Inferior parietal cortex (tissue), 1 donor: ENCODE measurements at regions not wholly inside any gene's neighbourhood (a gene's known extent, or its start where the extent isn't known, plus 50 kb on each side); places are given as distances from the start of the nearest gene placed in this dataset.
"Not testable (repeated sequence)": the region's sequence is repeated elsewhere in the genome, so short reads cannot be mapped to it uniquely, and the experiment has no call there.

Experiments used
- DNase-seq: peaks from one replicate; pipeline ENCODE4 v3.0.0-alpha.2; 2016; ENCODE audit errors: extremely low spot score

DNA sequence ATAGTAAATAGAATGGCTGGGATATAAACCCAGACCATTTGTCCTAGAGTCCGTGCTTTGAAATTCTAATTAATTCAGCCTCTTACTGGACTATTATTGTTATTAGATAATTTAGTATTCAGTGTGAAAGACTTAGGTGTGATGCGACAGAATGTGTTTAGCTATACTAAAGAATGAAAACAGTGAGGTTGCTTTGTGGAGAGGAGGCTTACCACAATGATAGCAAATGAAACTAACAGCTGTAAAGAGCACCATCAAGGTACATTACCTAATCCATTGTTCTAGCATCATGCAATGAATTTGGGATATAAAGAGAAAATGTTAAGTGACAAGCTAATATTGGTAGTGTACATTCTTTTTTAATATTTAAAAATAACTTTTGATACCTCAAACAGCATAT, 911.1 kb downstream of the KCNT2 start:
- DNase-seq, result no peak

DNA sequence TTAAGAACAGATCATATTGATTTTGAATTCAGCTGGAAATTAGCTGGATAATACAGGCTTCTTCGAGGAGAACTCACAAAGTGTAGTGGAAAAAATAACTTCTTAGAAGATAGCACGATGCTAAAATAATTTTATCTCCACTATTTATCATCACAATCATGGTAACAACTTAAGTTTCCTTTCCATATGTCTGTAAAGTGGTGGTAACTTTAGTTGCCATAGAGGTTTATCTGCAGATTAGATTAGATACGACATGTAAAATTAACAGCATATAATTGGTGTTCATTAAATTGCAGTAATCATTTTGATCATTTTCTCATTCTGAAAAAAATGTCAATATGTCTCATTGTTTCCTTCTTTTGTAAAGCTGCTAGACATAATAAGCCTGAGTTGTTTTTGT, 921.5 kb downstream of the KCNT2 start:
- DNase-seq, result no peak

DNA sequence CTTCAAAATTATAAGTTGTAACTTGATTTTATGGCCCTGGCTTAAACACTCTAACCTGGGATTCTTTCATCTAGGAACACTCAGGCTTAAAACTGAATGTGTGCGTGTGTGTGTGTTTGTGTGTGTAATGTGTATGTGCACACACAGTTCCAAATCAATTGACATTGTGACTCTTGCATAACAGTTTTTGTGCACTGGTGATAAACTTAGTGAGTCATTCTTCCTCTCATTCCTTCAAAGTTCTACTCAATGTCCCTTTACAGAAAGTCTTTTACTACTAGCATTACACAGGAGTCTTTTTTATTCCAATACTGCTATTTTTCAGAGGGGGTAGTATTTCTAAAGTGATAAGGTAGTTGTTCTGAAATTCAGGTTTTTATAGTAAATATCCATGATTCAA, 943.6 kb downstream of the KCNT2 start:
- DNase-seq, result no peak

DNA sequence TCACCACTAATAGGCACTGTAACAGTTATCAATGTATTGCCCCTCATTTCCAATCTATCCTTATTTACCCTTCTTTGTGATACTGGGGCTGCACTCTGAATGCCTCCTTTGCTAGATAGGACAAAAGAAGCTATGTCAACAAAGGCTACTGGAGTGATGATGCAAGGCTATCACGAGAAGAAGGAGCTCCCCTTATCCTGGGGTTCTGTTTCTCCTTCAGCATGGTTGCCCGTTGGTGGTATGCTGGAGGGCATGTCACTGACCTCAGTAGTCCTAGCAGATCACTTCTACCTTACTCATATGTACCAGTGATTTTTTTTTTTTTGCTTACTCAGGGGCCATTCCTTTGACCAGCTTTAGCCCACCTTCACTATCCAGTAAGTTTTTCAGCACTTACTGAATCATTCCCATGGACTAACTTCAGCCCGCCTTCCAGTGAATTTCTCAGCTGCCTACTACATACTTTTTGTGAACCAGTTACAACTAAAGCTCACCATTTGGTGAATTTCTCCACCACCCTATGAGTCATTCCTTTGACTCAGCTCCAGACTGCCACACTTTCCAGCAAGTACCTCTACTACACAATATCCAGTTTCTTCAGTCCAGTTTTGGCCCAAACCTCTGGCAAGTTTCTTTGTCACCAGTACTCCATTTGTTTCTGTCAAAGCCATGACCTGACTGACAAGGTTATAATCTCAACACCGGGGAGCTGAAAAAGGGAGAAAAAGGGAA, 944.5 kb downstream of the KCNT2 start:
- DNase-seq, result peak; percentile 30

DNA sequence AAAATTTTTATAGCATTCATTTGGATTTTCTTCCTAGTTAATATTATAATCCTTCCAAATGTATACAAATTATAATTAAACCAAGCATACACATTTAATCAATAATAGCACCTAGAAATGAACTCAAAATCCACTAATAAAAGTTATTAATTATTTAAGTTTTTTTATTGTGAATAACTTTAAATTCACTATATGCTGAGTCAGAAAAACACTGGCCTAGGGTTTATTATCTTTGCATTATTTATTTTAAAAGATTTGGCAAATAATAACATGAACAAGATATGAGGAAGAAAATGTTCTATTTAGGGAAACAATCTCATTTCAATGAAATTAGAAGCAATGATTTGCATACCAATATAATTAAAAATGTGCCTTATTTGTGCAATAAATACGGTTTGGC, 951.5 kb downstream of the KCNT2 start:
- DNase-seq, result no peak

DNA sequence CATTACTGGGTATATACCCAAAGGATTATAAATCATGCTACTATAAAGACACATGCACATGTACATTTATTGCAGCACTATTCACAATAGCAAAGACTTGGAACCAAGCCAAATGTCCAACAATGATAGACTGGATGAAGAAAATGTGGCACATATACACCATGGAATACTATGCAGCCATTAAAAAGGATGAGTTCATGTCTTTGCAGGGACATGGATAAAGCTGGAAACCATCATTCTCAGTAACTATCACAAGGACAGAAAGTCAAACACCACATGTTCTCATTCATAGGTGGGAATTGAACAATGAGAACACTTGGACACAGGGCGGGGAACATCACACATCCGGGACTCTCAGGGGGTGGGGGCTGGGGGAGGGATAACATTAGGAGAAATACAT, 959.4 kb downstream of the KCNT2 start:
- not testable (repeated sequence) for DNase-seq

DNA sequence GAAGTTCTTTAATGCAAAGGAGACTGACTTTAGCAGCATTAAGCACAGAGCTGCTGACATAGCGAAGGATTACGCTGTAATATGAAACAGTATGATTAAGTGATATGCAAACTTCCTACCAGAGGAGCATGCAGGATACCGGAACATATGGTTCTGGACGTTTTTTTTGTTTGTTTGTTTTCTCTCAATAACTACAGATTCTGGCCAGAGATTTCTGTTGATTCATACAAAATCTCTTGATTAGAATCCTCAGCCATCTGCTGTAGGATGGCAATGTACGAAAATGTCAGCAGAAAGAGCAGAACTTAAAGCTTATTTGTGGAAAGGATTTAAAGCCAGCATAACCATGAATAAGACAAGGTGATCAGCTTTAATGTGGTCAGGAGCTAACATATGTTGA, 970.7 kb downstream of the KCNT2 start:
- DNase-seq, result no peak

DNA sequence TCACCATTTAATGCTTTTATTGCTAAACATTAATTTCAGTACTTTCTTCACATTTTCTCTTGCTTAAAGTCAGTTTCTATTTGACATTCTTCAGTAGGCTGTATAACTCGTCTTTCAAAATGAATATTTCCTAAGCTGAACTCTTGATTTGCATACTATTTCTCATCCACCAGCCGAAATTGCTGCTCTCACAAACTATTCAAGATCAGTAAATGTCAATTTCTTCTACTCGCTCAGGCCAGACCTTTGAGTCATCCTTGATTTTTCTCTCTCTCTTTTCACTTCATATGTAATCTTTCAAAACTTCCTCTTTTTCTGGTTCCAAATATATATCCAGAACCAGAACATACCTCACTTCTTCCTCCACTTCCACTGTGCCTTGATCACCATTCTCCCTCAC, 990.0 kb downstream of the KCNT2 start:
- no peak for DNase-seq

DNA sequence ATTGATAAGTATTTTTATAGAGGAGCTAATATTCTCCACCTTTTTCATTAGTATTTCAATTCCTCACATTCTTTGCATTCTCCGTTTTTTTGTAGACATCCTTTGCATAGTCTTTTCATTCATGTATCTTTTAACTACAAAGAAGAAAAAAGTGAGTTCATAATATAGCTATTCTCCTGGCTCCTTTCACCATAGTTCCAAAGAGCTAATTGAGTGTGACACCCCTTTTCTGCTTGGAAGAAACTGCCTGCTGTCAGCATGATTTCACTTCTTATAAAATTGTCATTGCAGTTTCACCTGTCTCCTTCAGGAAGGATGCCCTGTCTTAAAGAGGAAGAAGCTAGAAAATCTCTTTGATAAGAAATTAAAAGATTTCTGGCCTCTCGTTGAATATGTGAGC, 991.1 kb downstream of the KCNT2 start:
- no peak for DNase-seq

DNA sequence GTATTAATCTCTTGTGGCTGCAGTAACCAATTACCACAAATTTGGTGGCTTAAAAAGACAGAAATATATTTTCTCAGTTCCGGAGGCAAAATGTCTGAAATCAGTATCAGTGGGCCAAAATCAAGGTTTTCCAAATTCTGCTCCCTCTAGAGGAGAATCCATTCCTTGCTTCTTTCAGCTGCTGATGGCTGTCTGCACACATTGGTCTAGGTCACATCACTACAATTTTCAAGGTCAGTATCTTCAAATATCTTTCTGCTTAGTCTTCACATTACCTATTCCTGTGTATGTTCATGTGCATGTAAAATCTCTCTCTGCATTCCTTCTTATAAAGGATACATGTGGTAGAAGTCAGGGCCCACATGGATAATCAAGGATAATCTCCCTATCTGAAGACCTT, 999.4 kb downstream of the KCNT2 start:
- DNase-seq, result no peak

DNA sequence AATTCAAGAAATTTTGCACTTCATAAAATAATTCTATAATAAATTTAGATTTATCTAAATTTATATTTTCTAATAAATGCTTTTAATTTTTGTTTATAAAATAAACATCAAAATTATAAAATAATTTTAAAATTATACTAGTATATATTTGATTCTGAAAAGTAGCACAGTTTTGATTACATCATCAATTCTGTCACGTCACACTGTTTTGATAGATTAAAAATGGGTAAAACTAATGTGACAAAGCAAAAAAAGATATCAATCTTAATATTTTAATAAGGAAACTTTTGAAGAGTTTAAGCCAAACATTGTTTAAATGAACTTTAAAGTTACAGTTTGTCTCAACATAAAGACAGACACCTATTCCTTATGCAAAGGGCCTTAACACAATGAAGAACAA, 1001.8 kb downstream of the KCNT2 start:
- DNase-seq, result no peak

DNA sequence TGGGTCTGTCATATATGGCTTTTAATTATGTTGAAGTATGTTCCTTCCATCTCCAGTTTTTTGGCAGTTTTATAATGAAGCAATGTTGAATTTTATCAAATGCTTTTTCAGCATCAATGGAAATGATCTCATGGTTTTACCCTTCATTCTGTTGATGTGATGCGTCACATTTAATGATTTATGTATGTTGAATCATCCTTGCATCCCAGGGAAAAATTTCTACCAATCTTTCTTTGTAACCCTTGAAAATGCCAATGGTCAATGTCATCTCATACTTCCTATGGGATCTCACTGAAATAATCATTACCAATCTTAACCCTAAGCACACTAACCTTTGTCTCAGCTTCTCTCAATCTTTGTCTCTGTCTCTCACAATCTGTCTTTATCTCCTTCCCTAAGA, 1004.0 kb downstream of the KCNT2 start:
- DNase-seq, result no peak

DNA sequence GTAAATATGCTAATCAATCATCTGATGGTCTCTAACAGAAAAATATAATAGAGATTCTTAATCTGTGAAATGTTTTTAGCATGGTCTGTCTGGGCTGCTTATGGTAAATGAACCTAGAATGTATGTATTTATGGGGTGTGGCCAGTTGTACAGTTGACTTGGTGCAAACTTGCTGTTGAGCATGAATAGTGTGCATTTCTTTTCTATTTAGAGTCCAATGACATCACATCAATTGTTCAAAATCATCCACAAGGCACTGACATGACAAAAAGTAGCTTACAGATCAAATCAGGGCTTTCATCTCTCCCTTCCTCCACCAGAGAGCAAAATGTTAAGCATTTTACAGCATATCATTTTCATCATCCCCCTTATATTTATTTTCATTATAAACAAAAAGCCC, 1010.3 kb downstream of the KCNT2 start:
- no peak for DNase-seq

DNA sequence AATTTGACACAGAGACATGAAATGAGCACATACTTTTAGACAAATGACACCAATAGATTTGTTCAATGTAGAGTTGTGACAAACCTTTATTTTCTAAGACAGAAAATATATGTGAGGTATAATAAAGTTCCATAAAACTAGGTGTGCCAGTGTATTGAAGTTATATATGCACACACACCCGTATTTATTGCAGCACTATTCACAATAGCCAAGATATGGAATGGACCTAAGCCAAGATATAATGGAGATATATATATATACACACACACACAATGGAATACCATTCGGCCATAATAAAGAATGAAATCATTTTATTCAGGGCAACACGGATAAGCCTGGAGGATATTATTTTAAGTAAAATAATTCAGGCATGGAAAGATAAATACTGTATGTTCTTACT, 1013.5 kb downstream of the KCNT2 start:
- no peak for DNase-seq

DNA sequence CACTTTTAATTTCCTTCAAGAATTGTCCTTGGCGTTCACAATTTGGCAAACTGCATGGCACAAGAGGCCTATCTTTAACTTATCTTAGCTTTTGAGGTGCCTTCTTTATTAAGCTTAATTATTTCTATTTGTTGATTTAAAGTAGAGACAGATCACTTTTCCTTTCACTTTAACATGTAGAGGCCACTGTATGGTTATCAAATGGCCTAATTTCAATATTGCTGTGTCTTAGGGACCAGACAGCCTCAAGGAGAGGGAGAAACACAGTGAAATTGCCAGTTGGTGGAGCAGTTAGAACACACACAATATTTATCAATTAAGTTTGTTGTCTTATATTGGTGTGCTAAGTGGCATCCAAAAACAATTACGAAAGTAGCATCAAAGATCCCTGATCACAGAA, 1013.9 kb downstream of the KCNT2 start:
- no peak for DNase-seq

DNA sequence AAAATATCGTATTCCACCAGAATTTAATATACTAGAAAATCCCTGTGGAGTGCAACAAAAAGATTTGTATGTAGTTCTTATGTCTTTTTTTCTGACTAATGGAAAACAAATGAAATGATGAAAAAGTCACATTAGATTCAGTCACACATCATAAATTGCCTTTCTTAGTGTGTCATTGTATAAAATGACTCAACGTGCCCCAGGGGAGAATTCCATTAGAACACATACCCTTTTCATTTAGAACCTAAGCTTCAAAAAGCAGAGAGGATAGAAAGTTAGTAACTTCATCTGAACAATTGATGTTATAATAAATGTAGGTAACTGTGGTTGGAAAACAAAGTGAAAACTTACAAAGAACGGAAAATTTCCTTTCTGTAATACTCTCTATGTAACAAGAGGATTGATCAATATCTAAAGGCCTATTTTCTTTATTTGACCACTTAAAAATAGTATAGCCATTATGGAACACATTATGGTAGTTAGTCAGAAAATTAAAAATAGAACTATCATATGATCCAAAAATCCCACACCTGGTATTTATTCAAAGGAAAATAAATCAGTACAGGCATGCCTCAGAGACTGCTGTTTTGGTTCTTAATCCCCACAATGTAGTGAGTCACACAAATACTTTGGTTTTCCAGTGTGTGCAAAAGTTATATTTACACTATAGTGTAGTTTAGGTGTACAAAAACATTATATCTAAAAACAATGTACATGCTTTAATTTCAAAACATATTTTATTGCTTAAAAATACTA, 1016.1 kb downstream of the KCNT2 start:
- no peak for DNase-seq

DNA sequence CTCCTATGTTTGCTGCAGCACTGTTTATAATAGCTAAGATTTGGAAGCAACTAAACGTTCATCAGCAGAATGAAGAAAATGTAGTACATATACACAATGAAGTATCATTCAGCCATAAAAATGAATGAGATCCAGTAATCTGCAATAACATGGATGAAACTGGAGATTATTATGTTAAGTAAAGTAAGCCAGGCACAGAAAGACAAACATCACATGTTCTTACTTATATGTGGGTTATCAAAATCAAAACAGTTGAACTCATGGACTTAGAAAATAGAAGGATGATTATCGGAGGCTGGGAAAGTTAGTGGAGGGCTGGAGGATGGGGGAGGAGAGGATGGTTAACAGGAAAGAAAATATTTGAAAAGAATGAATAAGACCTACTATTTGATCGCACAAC, 1017.6 kb downstream of the KCNT2 start:
- DNase-seq, result no peak

DNA sequence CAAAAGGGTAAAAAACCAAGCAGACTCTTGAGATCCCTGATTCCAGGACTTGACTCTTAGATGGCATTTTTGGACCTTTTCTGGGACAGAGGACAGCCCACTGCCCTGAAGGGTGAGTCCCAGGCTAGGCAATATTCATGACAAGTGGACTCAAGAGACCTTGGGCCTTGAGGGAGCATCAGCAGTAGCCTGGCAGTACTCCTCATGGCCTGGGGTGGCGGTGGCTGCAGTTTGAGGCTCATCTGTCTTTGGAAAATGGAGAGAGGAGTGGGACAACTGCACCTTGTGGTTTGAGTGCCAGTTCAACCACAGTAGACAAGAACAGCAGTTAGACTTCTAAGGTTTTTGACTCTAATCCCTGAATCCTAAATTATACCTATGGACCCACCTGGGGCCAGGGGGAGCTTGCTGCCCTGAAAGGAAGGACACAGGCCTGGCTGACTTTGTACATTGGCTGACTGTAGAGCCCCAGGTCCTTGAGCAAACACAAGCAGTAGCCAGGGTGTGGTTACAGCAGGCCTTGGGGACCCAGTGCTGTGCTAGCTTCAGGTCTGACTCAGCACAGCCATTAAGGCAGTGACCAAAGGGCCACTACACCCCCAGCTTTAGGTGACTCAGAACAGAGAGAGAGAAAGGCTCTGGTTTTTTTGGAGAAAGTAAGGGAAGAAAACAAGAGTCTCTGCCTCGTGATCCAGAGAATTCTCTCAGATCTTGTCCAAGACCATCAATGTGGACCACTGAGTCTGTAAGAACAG, 1023.2 kb downstream of the KCNT2 start:
- no peak for DNase-seq

DNA sequence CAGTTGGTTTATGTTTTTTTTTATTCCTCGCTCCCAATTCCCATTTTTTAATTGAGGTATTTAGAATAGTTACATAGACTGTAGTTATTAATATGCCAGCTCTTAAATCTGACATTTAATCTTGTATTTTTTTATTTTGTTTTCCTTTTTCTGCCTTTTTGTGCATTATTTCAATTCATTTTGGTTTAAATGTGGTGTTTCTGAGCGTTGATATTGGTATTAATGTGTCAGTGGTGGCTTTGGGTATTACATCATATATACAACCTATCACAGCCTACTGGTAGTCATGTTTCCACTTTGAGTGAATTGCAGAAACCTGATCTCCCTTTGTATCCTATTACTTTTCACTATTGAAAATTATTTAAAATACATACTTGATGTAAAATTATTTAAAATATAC, 1027.3 kb downstream of the KCNT2 start:
- DNase-seq, result no peak

DNA sequence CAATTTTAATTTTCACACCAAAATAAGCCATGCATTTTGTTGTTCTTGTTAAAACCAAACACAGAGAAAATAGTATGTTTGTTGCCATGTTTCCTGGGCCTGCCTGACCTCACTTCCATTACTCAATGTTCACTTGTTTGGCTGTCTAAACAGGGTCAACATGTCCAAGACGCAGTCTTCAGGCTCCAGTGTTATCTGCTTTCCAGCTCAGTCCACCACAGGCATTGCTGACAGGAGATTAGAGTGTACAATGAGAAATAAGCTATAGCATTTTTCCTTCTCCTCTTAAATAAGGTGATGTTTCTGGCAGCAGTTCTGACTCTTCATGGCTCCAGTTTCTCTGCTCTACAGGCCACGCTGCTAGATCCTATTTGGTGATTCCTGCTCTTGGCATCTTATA, 1030.5 kb downstream of the KCNT2 start:
- DNase-seq, result no peak

DNA sequence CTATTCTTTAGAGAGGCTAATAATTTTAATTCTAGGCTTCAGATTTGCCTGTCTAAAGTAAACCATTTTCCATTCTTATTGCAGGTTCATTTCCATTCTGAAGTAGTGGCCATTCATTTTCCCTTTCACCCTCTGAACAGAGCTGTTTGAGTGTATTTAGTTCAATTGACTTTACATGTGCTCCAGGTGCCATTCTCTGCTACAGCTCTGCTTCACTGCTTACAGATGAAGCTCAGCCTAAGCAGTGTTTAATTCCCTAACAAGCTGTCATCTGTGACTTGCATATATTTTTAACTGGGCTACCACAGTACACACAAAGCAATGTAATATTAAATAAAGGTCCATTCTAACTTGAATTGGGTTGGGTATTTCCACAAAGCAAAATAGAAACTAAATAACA, 1031.6 kb downstream of the KCNT2 start:
- no peak for DNase-seq

DNA sequence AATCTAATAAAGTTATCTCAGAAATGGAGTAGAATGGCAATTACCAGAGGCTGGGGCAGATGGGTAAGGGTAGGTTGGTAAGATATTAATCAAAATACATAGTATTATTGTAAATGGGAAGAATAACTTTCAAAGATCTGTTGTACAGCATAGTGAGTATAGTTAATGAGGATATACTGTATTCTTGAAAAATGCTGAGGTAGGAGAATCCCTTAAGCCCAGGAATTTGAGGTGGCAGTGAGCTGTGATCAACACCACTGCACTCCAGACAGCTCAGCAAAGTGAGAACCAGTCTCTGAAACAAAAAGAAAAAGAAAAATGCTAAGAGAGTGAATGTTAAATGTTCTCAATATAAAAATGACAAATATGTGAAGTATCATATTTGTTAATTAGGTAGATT, 1033.7 kb downstream of the KCNT2 start:
- no peak for DNase-seq

DNA sequence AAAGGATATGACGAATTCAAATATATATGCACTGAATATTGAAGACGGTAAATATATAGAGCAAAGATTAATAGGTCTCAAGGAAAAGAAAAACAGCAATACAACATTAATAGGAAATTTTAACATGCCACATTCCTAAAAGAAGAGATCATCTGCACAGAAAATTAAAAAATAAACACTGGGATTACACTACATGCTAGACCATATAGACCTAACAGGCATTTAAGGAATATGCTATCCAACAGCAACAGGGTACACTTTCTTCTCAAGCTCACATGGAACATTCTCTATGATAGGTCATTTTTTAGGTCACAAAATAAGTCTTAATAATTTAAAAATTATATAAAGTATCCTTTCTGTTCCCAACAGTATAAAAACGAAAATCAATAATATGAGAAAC, 1038.3 kb downstream of the KCNT2 start:
- no peak for DNase-seq
